SK-N-SH treated with all-trans-retinoic acid at 6 μM for 48 hours (cell line): ENCODE measurements at regions not wholly inside any gene's neighbourhood (a gene's known extent, or its start where the extent isn't known, plus 50 kb on each side); places are given as distances from the start of the nearest gene placed in this dataset.

Experiments
- ATAC-seq: fragments of 200-7000 bp; cut with Tn5 transposase; 3 replicates; pipeline ENCODE4 v1.9.1; 2020; ENCODE audit warnings: mild to moderate bottlenecking, moderate library complexity
- ARNTL ChIP-seq: fragments of 450-650 bp; formaldehyde crosslinking; IDR thresholded peaks from 2 replicates; pipeline ENCODE4 v1.5.0; 2020; ENCODE audit warnings: low read depth, mild to moderate bottlenecking, moderate library complexity, borderline replicate concordance
- BACH2 ChIP-seq: fragments of 250-450 bp; sonication (Bioruptor Pico); IDR thresholded peaks from 2 replicates; pipeline ENCODE4 v1.9.0; 2021; ENCODE audit warnings: mild to moderate bottlenecking, borderline replicate concordance
- CSDC2 ChIP-seq: fragments of 250-450 bp; sonication (Bioruptor Pico); IDR thresholded peaks from 2 replicates; pipeline ENCODE4 v1.5.0; 2020; ENCODE audit warnings: mild to moderate bottlenecking, moderate library complexity
- ESRRG ChIP-seq: fragments of 250-450 bp; sonication (Bioruptor Pico); IDR thresholded peaks from 2 replicates; pipeline ENCODE4 v1.6.1; 2021; ENCODE audit warnings: mild to moderate bottlenecking
- GLIS3 ChIP-seq: fragments of 250-450 bp; sonication (Bioruptor Pico); IDR thresholded peaks from 2 replicates; pipeline ENCODE4 v1.5.0; 2020; ENCODE audit warnings: mild to moderate bottlenecking, moderate library complexity
- ISL1 ChIP-seq: fragments of 250-450 bp; sonication (Bioruptor Pico); IDR thresholded peaks from 2 replicates; pipeline ENCODE4 v2.1.2; 2022; ENCODE audit warnings: mild to moderate bottlenecking, moderate library complexity
- PPARA ChIP-seq: fragments of 250-450 bp; sonication (Bioruptor Pico); IDR thresholded peaks from 2 replicates; pipeline ENCODE4 v1.5.0; 2020; ENCODE audit warnings: mild to moderate bottlenecking, borderline replicate concordance
- RARB ChIP-seq: fragments of 250-450 bp; sonication (Bioruptor Pico); IDR thresholded peaks from 2 replicates; pipeline ENCODE4 v1.8.0; 2021; ENCODE audit warnings: mild to moderate bottlenecking, moderate library complexity
- TOX ChIP-seq: fragments of 250-450 bp; sonication (Bioruptor Pico); IDR thresholded peaks from 2 replicates; pipeline ENCODE4 v1.8.0; 2021; ENCODE audit warnings: mild to moderate bottlenecking, moderate library complexity, borderline replicate concordance
- ZC3H10 ChIP-seq: fragments of 250-450 bp; sonication (Bioruptor Pico); IDR thresholded peaks from 2 replicates; pipeline ENCODE4 v1.5.1; 2021; ENCODE audit warnings: mild to moderate bottlenecking, moderate library complexity
- ZFP30 ChIP-seq: fragments of 450-650 bp; formaldehyde crosslinking; IDR thresholded peaks from 2 replicates; pipeline ENCODE4 v1.5.0; 2022; ENCODE audit warnings: mild to moderate bottlenecking, moderate library complexity
- ZNF70 ChIP-seq: fragments of 450-650 bp; formaldehyde crosslinking; IDR thresholded peaks from 2 replicates; pipeline ENCODE4 v1.5.0; 2020; ENCODE audit warnings: mild to moderate bottlenecking, moderate library complexity
- ZNF8 ChIP-seq: fragments of 450-650 bp; formaldehyde crosslinking; IDR thresholded peaks from 2 replicates; pipeline ENCODE4 v1.5.0; 2020; ENCODE audit warnings: mild to moderate bottlenecking, moderate library complexity
- TF ChIP-seq, protein P1 (sequence below): fragments of 250-450 bp; sonication (Bioruptor Pico); IDR thresholded peaks from 2 replicates; pipeline ENCODE4 v1.5.0; 2020; ENCODE audit warnings: mild to moderate bottlenecking, moderate library complexity
- TF ChIP-seq, protein P2 (sequence below): fragments of 250-450 bp; sonication (Bioruptor Pico); IDR thresholded peaks from 2 replicates; pipeline ENCODE4 v1.8.0; 2020; ENCODE audit warnings: mild to moderate bottlenecking, moderate library complexity, borderline replicate concordance
- TF ChIP-seq, protein P3 (sequence below): fragments of 250-450 bp; sonication (Bioruptor Pico); IDR thresholded peaks from 2 replicates; pipeline ENCODE4 v1.8.0; 2021; ENCODE audit warnings: low read depth, mild to moderate bottlenecking, moderate library complexity, borderline replicate concordance

DNA sequence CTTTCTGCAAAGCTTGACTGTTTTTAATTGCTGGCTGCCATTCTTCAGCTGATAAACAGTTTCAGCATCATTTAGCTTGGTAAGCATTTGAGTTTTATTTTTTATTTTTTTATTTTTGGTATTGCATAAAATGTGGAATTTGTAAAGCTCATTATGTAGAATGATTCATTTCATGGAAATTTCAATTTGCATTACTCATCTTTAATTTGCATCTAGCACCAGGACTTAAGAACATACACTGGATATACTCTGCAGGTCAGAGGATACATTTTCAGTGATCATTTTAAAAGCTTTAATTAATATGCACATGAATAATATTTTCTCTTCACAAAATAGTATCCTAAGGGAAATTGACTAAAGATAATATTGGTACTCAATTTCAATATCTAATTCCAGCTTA lies 732.4 kb upstream of the BCHE start:
- TF ChIP-seq PPARA (CRISPR knock-in tag) (no peak), ZC3H10 (no peak), RARB (CRISPR knock-in tag) (no peak), ARNTL (CRISPR knock-in tag) (no peak), ZNF70 (no peak), ESRRG (CRISPR knock-in tag) (no peak)
- TF ChIP-seq, protein P1, sequence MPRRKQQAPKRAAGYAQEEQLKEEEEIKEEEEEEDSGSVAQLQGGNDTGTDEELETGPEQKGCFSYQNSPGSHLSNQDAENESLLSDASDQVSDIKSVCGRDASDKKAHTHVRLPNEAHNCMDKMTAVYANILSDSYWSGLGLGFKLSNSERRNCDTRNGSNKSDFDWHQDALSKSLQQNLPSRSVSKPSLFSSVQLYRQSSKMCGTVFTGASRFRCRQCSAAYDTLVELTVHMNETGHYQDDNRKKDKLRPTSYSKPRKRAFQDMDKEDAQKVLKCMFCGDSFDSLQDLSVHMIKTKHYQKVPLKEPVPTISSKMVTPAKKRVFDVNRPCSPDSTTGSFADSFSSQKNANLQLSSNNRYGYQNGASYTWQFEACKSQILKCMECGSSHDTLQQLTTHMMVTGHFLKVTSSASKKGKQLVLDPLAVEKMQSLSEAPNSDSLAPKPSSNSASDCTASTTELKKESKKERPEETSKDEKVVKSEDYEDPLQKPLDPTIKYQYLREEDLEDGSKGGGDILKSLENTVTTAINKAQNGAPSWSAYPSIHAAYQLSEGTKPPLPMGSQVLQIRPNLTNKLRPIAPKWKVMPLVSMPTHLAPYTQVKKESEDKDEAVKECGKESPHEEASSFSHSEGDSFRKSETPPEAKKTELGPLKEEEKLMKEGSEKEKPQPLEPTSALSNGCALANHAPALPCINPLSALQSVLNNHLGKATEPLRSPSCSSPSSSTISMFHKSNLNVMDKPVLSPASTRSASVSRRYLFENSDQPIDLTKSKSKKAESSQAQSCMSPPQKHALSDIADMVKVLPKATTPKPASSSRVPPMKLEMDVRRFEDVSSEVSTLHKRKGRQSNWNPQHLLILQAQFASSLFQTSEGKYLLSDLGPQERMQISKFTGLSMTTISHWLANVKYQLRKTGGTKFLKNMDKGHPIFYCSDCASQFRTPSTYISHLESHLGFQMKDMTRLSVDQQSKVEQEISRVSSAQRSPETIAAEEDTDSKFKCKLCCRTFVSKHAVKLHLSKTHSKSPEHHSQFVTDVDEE (CRISPR knock-in tag) = no peak
- no peak for ATAC-seq

DNA sequence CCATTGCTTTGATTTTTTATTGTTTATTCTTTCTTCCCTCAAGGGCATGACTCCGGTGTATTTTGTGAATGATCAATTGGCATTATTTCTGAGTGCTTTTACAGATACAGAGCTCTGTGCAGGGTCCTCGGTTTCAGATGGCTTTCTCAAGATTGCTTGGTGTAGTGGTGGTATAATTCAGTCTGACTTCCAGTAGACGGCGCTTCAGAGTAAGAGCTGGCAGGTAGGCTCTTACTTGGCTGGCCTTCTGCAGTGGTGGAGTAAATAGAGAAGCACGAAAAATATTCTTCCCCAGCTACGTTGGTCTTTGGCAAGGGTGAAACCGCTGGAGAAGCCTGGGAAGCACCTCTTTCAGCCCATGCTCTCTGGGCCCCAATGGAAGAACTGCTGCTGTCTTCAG lies 723.0 kb upstream of the BCHE start:
- ATAC-seq = no peak
- TF ChIP-seq ZC3H10 = no peak
- no peak for TF ChIP-seq GLIS3
- no peak for TF ChIP-seq ISL1 (CRISPR knock-in tag)

DNA sequence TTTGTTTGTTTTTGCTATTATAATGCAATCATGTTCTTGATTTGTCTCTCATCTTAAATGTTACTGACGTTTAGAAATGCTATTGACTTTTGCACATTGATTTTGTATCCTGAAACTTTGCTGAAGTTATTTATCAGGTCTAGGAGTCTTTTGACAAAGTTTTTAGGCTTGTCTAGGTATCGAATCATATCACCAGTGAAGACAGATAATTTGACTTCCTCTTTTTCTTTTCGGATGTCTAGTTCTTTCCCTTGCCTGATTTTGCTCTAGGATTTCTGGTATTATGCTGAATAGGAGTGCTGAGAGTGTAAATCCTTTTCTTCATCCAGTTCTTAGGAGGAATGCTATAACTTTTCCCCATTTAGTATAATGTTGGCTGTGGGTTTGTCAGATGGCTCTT lies 719.7 kb upstream of the BCHE start:
- no peak for ATAC-seq
- no peak for TF ChIP-seq BACH2 (CRISPR knock-in tag)
- TF ChIP-seq, protein P1 (CRISPR knock-in tag) = no peak
- TF ChIP-seq ZFP30 (CRISPR knock-in tag) = no peak
- TF ChIP-seq ESRRG (CRISPR knock-in tag) = no peak
- no peak for TF ChIP-seq ZNF8
- TF ChIP-seq PPARA (CRISPR knock-in tag) = no peak

DNA sequence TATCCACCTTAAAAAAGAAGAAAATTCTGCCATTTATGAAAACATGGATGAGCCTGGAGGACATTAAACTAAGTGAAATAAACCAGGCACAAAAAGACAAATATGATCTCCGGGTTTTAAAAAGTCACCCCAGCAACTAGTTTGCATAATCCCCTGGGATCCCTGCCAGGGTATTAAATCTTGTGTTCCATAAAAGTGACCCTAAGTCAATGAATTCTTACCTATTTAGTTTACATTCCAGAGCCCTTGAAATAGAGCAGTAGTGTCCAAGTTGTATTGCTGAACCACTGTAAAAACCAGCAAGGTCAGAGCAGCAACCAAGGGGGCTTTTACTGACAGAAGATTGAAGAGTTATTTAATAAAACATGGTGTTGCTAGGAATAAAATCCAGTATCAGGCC lies 716.8 kb upstream of the BCHE start:
- TF ChIP-seq RARB (CRISPR knock-in tag) (no peak), CSDC2 (CRISPR knock-in tag) (no peak), ARNTL (CRISPR knock-in tag) (no peak), ISL1 (CRISPR knock-in tag) (no peak), ZNF70 (no peak), ESRRG (CRISPR knock-in tag) (no peak), TOX (CRISPR knock-in tag) (no peak), ZFP30 (CRISPR knock-in tag) (no peak)
- TF ChIP-seq, protein P2, sequence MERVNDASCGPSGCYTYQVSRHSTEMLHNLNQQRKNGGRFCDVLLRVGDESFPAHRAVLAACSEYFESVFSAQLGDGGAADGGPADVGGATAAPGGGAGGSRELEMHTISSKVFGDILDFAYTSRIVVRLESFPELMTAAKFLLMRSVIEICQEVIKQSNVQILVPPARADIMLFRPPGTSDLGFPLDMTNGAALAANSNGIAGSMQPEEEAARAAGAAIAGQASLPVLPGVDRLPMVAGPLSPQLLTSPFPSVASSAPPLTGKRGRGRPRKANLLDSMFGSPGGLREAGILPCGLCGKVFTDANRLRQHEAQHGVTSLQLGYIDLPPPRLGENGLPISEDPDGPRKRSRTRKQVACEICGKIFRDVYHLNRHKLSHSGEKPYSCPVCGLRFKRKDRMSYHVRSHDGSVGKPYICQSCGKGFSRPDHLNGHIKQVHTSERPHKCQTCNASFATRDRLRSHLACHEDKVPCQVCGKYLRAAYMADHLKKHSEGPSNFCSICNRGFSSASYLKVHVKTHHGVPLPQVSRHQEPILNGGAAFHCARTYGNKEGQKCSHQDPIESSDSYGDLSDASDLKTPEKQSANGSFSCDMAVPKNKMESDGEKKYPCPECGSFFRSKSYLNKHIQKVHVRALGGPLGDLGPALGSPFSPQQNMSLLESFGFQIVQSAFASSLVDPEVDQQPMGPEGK (CRISPR knock-in tag) = no peak
- TF ChIP-seq, protein P3, sequence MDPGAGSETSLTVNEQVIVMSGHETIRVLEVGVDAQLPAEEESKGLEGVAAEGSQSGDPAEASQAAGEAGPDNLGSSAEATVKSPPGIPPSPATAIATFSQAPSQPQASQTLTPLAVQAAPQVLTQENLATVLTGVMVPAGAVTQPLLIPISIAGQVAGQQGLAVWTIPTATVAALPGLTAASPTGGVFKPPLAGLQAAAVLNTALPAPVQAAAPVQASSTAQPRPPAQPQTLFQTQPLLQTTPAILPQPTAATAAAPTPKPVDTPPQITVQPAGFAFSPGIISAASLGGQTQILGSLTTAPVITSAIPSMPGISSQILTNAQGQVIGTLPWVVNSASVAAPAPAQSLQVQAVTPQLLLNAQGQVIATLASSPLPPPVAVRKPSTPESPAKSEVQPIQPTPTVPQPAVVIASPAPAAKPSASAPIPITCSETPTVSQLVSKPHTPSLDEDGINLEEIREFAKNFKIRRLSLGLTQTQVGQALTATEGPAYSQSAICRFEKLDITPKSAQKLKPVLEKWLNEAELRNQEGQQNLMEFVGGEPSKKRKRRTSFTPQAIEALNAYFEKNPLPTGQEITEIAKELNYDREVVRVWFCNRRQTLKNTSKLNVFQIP (CRISPR knock-in tag) = no peak
- TF ChIP-seq, protein P1 (CRISPR knock-in tag) = no peak
- ATAC-seq = no peak
